ENCODE measurements at regions not wholly inside any gene's neighbourhood (a gene's known extent, or its start where the extent isn't known, plus 50 kb on each side); places are given as distances from the start of the nearest gene placed in this dataset.

DNA sequence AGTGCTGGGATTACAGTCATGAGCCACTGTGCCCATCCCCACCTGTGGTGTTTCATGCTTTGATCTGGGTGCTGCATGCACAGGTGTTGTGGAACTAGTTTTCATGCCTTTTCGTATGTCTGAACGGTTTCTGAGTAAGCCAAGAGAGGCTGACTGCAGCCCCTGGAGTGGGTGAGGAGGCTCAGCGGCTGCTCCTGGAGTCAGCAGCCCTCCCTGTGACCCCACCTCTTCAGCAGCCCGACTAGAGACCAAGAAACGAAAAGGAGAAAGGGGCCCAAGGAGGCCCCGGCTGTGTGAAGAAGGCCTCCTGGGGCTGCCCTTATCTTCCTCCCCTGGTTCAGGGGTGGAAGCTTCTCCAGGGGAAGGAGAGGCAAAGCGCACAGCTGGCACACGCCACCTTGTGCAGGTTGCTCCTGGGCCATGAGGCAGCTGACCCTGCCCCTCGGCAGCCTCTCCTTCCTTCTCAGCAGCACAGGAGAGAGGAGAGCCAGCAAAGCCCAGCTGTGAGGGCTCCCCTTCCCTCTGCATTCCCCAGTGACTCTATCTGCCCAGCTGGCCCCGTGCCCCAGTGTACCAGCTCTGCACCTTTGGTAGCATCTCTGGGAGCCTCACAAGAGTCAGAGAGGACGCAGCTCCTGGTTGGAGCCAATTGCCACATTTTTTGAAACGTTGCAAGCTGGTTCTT lies 182.5 kb upstream of the HS6ST1 start:
- Histone ChIP-seq H3K36me3 (no peaks in the 10 kb centered on the region), H3K4me3 (no peak overlapping the region), H3K9me3 (no peaks in the 10 kb centered on the region), H3K27me3 (no peaks in the 10 kb centered on the region), H3K4me1 (no peaks in the 10 kb centered on the region), H3K27ac (no peak overlapping the region)
- TF ChIP-seq EP300 (IDR thresholded peaks at IDR 0.05) (no peak), POLR2A (IDR thresholded peaks at IDR 0.05) (no peak), POLR2AphosphoS5 (IDR thresholded peaks at IDR 0.05) (no peak)
- TF ChIP-seq, protein P1, sequence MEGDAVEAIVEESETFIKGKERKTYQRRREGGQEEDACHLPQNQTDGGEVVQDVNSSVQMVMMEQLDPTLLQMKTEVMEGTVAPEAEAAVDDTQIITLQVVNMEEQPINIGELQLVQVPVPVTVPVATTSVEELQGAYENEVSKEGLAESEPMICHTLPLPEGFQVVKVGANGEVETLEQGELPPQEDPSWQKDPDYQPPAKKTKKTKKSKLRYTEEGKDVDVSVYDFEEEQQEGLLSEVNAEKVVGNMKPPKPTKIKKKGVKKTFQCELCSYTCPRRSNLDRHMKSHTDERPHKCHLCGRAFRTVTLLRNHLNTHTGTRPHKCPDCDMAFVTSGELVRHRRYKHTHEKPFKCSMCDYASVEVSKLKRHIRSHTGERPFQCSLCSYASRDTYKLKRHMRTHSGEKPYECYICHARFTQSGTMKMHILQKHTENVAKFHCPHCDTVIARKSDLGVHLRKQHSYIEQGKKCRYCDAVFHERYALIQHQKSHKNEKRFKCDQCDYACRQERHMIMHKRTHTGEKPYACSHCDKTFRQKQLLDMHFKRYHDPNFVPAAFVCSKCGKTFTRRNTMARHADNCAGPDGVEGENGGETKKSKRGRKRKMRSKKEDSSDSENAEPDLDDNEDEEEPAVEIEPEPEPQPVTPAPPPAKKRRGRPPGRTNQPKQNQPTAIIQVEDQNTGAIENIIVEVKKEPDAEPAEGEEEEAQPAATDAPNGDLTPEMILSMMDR (IDR thresholded peaks at IDR 0.05), result no peak
- no peak for ATAC-seq
- 74 to 92% methylated on average over 4 to 5 of the region's 12 CpGs for WGBS, 2 donors (ENCODE audit: low coverage in 1 of 2)

DNA sequence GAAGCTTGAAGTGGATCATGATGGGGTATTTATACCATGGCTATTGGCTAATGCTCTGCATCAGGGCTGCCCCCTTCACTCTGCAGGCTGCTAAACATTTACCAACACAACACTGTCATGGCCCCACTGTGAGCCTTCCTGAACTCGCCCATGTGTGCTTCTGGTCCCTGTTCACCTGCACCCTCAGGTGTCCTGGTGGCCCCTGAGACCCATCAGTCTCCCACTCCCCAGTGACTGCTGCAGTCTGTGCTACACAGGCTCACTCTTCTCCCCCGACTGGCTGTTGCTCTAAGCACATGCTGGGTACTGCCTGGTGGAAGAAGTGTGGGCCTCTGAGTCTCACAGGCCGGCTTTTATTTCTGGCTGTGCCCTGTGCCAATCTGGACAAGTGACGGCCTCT lies 183.0 kb upstream of the HS6ST1 start:
- 94% methylated on average over 4 of the region's 4 CpGs; no CpG with 5 or more reads in 1 of the 2 donors for WGBS, 2 donors (ENCODE audit: low coverage in 1 of 2)
- Histone ChIP-seq H3K27me3 (no peaks in the 10 kb centered on the region), H3K4me1 (no peaks in the 10 kb centered on the region), H3K36me3 (no peaks in the 10 kb centered on the region), H3K27ac (no peak overlapping the region), H3K4me3 (no peak overlapping the region), H3K9me3 (no peaks in the 10 kb centered on the region)
- ATAC-seq, result no peak
- TF ChIP-seq POLR2AphosphoS5 (IDR thresholded peaks at IDR 0.05) (no peak), POLR2A (IDR thresholded peaks at IDR 0.05) (no peak), EP300 (IDR thresholded peaks at IDR 0.05) (no peak)
- TF ChIP-seq, protein P1 (IDR thresholded peaks at IDR 0.05), result no peak

DNA sequence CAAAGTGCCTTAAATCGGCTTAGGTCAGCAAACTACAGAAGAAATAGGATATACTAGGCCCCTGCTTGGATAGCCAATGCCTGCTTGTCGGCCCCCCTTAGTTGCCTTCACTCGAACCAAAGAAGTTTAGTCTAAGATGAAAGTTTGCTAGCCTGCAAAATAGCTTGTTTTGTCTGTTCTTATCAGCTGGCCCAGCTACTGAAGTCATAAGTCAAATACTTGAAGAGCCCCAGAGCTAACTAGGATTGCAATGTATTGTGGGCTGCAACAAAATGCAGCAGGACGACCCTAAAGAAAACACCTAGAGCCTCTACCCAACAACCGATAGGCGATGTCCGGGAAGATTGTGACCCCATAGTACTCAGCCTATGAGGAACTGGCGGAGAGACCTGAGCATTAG lies 183.5 kb upstream of the HS6ST1 start:
- 89 to 98% methylated on average over 3 to 5 of the region's 8 CpGs for WGBS, 2 donors (ENCODE audit: low coverage in 1 of 2)
- TF ChIP-seq EP300 (IDR thresholded peaks at IDR 0.05), result no peak
- TF ChIP-seq, protein P1 (IDR thresholded peaks at IDR 0.05), result no peak
- TF ChIP-seq POLR2A (IDR thresholded peaks at IDR 0.05), result no peak
- TF ChIP-seq POLR2AphosphoS5 (IDR thresholded peaks at IDR 0.05), result no peak
- Histone ChIP-seq H3K27ac (no peak overlapping the region), H3K4me1 (no peaks in the 10 kb centered on the region), H3K36me3 (no peaks in the 10 kb centered on the region), H3K27me3 (no peaks in the 10 kb centered on the region), H3K9me3 (no peaks in the 10 kb centered on the region), H3K4me3 (no peak overlapping the region)
- no peak for ATAC-seq

DNA sequence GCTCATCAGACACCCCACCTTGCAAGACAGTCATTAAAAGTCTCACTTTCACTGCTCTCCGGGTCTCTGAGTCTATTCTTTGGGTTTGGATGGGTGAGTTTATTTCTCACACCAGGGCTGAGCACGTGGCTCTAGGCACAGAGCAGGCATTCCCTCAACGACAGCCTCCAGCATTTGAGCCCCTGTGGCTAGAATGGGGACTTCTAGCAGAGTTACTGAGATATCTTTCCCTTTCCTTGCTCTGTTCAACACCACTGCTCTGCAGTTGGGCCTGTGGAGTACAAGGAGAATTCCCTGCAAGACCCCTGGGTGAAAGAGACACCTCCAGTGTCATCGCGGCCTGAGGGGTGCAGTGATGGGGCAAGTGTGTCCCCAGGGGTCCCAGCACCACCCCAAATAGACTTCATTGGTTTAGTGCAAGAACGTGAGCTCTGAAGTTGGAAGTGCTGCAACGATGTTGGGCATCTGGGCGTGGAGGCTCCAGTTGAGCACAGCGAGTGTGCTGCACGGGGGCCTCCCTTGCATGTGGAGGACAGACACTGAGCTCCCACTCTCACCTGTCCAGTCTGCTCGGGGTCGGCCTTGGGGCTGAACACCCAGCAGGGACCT lies 184.1 kb upstream of the HS6ST1 start:
- TF ChIP-seq, protein P1 (IDR thresholded peaks at IDR 0.05), result no peak
- TF ChIP-seq POLR2A (IDR thresholded peaks at IDR 0.05), result no peak
- no peak for TF ChIP-seq EP300 (IDR thresholded peaks at IDR 0.05)
- TF ChIP-seq POLR2AphosphoS5 (IDR thresholded peaks at IDR 0.05), result no peak
- Histone ChIP-seq H3K4me1 (no peaks in the 10 kb centered on the region), H3K9me3 (no peaks in the 10 kb centered on the region), H3K36me3 (no peaks in the 10 kb centered on the region), H3K27ac (no peak overlapping the region), H3K27me3 (no peaks in the 10 kb centered on the region), H3K4me3 (no peak overlapping the region)
- 87 to 98% methylated on average over 4 to 6 of the region's 12 CpGs for WGBS, 2 donors (ENCODE audit: low coverage in 1 of 2)
- ATAC-seq, result no peak

Measured in gastroesophageal sphincter (tissue), 4 donors.